Kidney (tissue), 13 donors: ENCODE measurements at regions not wholly inside any gene's neighbourhood (a gene's known extent, or its start where the extent isn't known, plus 50 kb on each side); places are given as distances from the start of the nearest gene placed in this dataset.

Experiments used
- DNase-seq, 5 donors: peaks; one replicate each; pipeline ENCODE4 v3.0.0-alpha.2; 2013 to 2020
- FAIRE-seq: peaks from 2 replicates; lab custom pipeline; 2012; peaks lifted over from hg19 to GRCh38; lab: Jason Lieb, UNC
- H3K27ac ChIP-seq, 2 donors: one replicate each; pipeline ENCODE4 v1.7.0; 2013; ENCODE audit warnings: low read depth in 2 of 2, low read length in 2 of 2, inconsistent platforms in 1 of 2
- H3K27me3 ChIP-seq: one replicate; pipeline ENCODE4 v1.7.1; 2013; ENCODE audit warnings: low read length, inconsistent platforms; ENCODE audit not compliant: control insufficient read depth, insufficient read depth
- H3K36me3 ChIP-seq, 3 donors: one replicate each; pipeline versions ENCODE4 v1.7.0 to v1.7.1; 2013; ENCODE audit warnings: low read length in 3 of 3, control low read depth in 1 of 3, inconsistent platforms in 1 of 3; ENCODE audit not compliant: insufficient read depth in 3 of 3, control insufficient read depth in 2 of 3
- H3K4me1 ChIP-seq, 3 donors: one replicate each; pipeline versions ENCODE4 v1.7.0 to v1.7.1; 2013; ENCODE audit warnings: low read length in 3 of 3, inconsistent platforms in 1 of 3, low read depth in 1 of 3; ENCODE audit not compliant: control insufficient read depth in 2 of 3, insufficient read depth in 2 of 3
- H3K4me3 ChIP-seq, 3 donors: one replicate each; pipeline versions ENCODE4 v1.7.0 to v1.8.1; 2013; ENCODE audit warnings: low read length in 3 of 3, control low read depth in 1 of 3, inconsistent platforms in 1 of 3
- H3K9ac ChIP-seq, 3 donors: one replicate each; pipeline versions ENCODE4 v1.7.0 to v1.7.1; 2013; ENCODE audit warnings: low read length in 3 of 3, control low read depth in 1 of 3, inconsistent platforms in 1 of 3
- H3K9me3 ChIP-seq, 3 donors: one replicate each; pipeline versions ENCODE4 v1.7.0 to v1.7.1; 2013; ENCODE audit warnings: low read length in 3 of 3, control low read depth in 1 of 3, inconsistent platforms in 1 of 3; ENCODE audit not compliant: control insufficient read depth in 2 of 3, insufficient read depth in 1 of 3
- CTCF ChIP-seq: IDR thresholded peaks from 3 replicates; pipeline ENCODE4 v1.5.1; 2012; ENCODE audit warnings: mild to moderate bottlenecking, moderate library complexity, borderline replicate concordance; ENCODE audit not compliant: insufficient read depth; ENCODE audit errors: extremely low read depth
- intact Hi-C: fragments of 100-400 bp; cut with DNase I; formaldehyde crosslinking; loops from one replicate; pipeline ENCODE4 v1.11.1; 2022
- donor health status: control.
- donor health status: control.
- donor health status: control.
- donor health status: control.
- donor health status: control.
- donor health status: DM: yes; HTN: yes; CAD: no.
- donor health status: Normal renal cell carcinoma (clear cell type).

- Histone ChIP-seq H3K36me3 (no peaks in the 10 kb centered on the region), H3K9ac (no peak overlapping the region), H3K27me3 (no peaks in the 10 kb centered on the region), H3K4me3 (no peak overlapping the region), H3K9me3 (no peaks in the 10 kb centered on the region), H3K4me1 (no peaks in the 10 kb centered on the region), H3K27ac (no peak overlapping the region)
- FAIRE-seq (no peak), DNase-seq (no peak)
- intact Hi-C loops: no loop called here
- no peak for TF ChIP-seq CTCF
Observed at GRCh38 chr18:78543201-78543725, 436.4 kb upstream of the SALL3 start.

GRCh38 chr18:78546281-78546680 is 433.3 kb upstream of the SALL3 start:
- H3K27me3 ChIP-seq: no peaks in the 10 kb centered on the region
- H3K36me3 ChIP-seq: no peaks in the 10 kb centered on the region
- no peak for TF ChIP-seq CTCF
- H3K27ac ChIP-seq: no peak overlapping the region
- H3K4me3 ChIP-seq: no peak overlapping the region
- intact Hi-C loops: no loop called here
- no peak for DNase-seq
- H3K4me1 ChIP-seq: no peaks in the 10 kb centered on the region
- no peak overlapping the region for H3K9ac ChIP-seq
- H3K9me3 ChIP-seq: no peaks in the 10 kb centered on the region
- no peak for FAIRE-seq

DNA sequence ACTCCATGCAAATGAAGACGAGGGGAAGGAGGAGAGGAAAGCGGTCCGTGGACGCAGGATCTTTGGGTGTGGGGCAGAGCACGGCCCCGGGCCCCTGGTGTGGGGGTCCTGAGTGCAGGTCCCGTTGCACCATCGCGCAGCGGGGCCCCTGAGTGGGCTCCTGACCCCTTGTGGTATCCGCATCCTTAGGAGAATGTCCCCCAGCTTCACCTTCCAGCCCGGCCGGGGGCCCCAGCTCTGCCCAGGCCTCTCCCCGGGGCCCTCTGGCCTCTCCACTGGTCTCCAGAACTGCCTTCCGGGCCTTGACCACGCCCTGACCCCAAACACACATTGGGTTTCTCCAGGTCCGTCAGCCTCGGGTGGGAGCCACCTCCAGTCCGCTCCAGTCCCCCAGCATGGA is 431.8 kb upstream of the SALL3 start:
- H3K36me3 ChIP-seq: no peaks in the 10 kb centered on the region
- intact Hi-C loops: no loop called here
- no peak overlapping the region for H3K27ac ChIP-seq
- no peak for DNase-seq
- H3K4me3 ChIP-seq: no peak overlapping the region
- TF ChIP-seq CTCF: no peak
- FAIRE-seq: no peak
- H3K9ac ChIP-seq: no peak overlapping the region
- H3K4me1 ChIP-seq: no peaks in the 10 kb centered on the region
- H3K27me3 ChIP-seq: no peaks in the 10 kb centered on the region
- no peaks in the 10 kb centered on the region for H3K9me3 ChIP-seq
